Right lobe of liver (tissue), 6 donors: ENCODE measurements at regions not wholly inside any gene's neighbourhood (a gene's known extent, or its start where the extent isn't known, plus 50 kb on each side); places are given as distances from the start of the nearest gene placed in this dataset.
A peak's percentile ranks its signal among the peaks of the same experiment; 100 is the strongest.

ENCODE experiments used
- ATAC-seq, 4 donors: fragments of 200-7000 bp; cut with Tn5 transposase; one replicate each; pipeline ENCODE4 v1.9.1; 2020; ENCODE audit warnings: mild to moderate bottlenecking in 4 of 4, moderate library complexity in 4 of 4
- DNase-seq, 3 donors: peaks; one replicate each; pipeline ENCODE4 v3.0.0-alpha.2; 2020
- H3K27ac ChIP-seq, 3 donors: fragments of 200-600 bp; one replicate each; pipeline ENCODE4 v1.8.0; 2022
- H3K27me3 ChIP-seq, 2 donors: fragments of 200-600 bp; one replicate each; pipeline ENCODE4 v1.8.0; 2022
- H3K36me3 ChIP-seq, 4 donors: fragments of 200-600 bp; sonication (generic) in 1 of 4; one replicate each; pipeline versions ENCODE4 v1.5.1 to v1.8.0; 2017 to 2022; ENCODE audit warnings: control low read depth in 1 of 4
- H3K4me1 ChIP-seq, 4 donors: fragments of 200-600 bp; sonication (generic) in 1 of 4; one replicate each; pipeline versions ENCODE4 v1.5.1 to v1.8.0; 2017 to 2022; ENCODE audit warnings: control low read depth in 1 of 4
- H3K4me3 ChIP-seq, 3 donors: fragments of 200-600 bp; one replicate each; pipeline ENCODE4 v1.8.0; 2022
- H3K9me3 ChIP-seq, 4 donors: fragments of 200-600 bp; sonication (generic) in 1 of 4; one replicate each; pipeline versions ENCODE4 v1.5.1 to v1.8.0; 2017 to 2022; ENCODE audit warnings: control low read depth in 1 of 4
- POLR2A ChIP-seq: fragments of 450-650 bp; IDR thresholded peaks from one replicate; pipeline ENCODE4 v1.6.1; 2017; ENCODE audit warnings: antibody characterized with exemption, mild to moderate bottlenecking
- WGBS: methylation state at CpG from one replicate; pipeline ENCODE4 v1.1.6; 2018; ENCODE audit warnings: low coverage, low lambda C conversion rate; ENCODE audit not compliant: insufficient coverage; ENCODE audit errors: missing lambda C conversion rate; 5-methylcytosine and 5-hydroxymethylcytosine counted together
- intact Hi-C, 2 donors: fragments of 100-400 bp; cut with DNase I; formaldehyde crosslinking; loops; one replicate each; pipeline versions ENCODE4 v1.11.2 to v1.14.1; 2022
- TF ChIP-seq, protein P1 (sequence below), 4 donors: fragments of 200-600 bp in 3 of 4; fragments of 450-650 bp in 1 of 4; IDR thresholded peaks; one replicate each; pipeline versions ENCODE4 v1.5.1 to v1.8.0; 2016 to 2022; ENCODE audit warnings: antibody characterized with exemption in 4 of 4, mild to moderate bottlenecking in 2 of 4
- donor health status: DM: no; HTN: yes; CAD: no.
- donor health status: DM: no; HTN: no; CAD: no.
- donor health status: DM: no; HTN: no; CAD: no.
- donor health status: DM: no; HTN: yes; CAD: no.
- donor health status: DM: no; HTN: yes; CAD: no.

DNA sequence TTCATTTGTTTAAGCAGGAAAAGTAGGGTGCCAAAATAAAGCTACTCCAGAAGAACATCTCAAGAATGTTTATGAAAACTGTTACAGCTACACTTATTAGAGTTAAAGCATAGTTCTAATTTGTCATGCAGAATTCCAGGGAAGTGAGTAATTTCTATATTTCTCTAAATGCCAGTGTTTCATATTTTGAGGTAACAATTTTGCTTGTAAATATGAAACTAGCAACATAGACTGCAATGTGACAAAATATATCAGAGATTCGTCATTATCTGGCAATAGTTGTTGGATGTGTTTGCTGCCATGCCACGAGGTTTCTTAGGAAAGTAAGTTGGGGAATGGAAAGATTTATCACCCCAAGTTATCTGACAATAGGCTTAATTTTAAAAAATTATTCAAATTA, 424.1 kb upstream of the ZEB2 start:
- no peaks in the 10 kb centered on the region for H3K9me3 ChIP-seq
- ATAC-seq, result no peak
- no peaks in the 10 kb centered on the region for H3K27me3 ChIP-seq
- H3K36me3 ChIP-seq, result no peaks in the 10 kb centered on the region
- no peak overlapping the region for H3K27ac ChIP-seq
- H3K4me3 ChIP-seq, result no peak overlapping the region
- intact Hi-C loops, result no loop called here
- peaks cover 0 to 3% (median 0%) of the 10 kb centered on the region in 4 donors for H3K4me1 ChIP-seq
- WGBS, result 64% methylated on average over 2 of the region's 2 CpGs
- DNase-seq, result no peak
- no peak for TF ChIP-seq POLR2A
- TF ChIP-seq, protein P1, sequence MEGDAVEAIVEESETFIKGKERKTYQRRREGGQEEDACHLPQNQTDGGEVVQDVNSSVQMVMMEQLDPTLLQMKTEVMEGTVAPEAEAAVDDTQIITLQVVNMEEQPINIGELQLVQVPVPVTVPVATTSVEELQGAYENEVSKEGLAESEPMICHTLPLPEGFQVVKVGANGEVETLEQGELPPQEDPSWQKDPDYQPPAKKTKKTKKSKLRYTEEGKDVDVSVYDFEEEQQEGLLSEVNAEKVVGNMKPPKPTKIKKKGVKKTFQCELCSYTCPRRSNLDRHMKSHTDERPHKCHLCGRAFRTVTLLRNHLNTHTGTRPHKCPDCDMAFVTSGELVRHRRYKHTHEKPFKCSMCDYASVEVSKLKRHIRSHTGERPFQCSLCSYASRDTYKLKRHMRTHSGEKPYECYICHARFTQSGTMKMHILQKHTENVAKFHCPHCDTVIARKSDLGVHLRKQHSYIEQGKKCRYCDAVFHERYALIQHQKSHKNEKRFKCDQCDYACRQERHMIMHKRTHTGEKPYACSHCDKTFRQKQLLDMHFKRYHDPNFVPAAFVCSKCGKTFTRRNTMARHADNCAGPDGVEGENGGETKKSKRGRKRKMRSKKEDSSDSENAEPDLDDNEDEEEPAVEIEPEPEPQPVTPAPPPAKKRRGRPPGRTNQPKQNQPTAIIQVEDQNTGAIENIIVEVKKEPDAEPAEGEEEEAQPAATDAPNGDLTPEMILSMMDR (IDR thresholded peaks at IDR 0.05), result no peak

DNA sequence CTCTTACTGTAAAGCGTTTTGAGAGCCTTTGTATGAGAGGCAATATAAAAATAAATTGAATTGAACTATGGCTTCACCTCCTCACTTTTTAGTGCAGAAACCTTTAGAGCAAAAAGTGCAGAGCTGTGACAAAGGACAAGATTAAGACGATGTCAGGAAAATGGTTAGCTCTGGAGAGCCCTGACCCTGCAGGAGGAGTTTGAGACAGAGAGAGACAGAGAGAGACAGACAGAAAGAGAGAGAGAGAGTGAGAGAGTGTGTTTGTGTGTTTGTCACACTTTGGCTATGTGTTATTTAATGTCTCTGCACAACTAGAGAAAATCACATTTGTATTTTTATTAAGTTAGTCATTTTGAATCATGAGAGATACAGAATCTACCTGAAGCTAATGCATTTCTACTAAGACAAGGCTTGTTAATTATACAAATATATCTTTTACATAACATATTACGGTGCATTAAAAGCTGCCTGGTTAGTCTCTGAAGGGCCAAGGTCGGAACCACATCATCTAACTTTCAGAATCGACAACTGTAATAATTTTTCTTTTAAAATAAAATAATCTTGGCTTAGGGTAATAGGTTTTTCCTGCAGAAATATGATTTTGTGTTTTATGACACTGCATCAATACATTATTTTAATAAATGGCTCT, 423.5 kb upstream of the ZEB2 start:
- no peaks in the 10 kb centered on the region for H3K27me3 ChIP-seq
- no peak overlapping the region for H3K27ac ChIP-seq
- peaks cover 0 to 3% (median 0%) of the 10 kb centered on the region in 4 donors for H3K4me1 ChIP-seq
- TF ChIP-seq, protein P1 (IDR thresholded peaks at IDR 0.05), result no peak
- TF ChIP-seq POLR2A, result no peak
- no peaks in the 10 kb centered on the region for H3K36me3 ChIP-seq
- H3K9me3 ChIP-seq, result no peaks in the 10 kb centered on the region
- intact Hi-C loops, result no loop called here
- no peak for DNase-seq
- no peak overlapping the region for H3K4me3 ChIP-seq
- WGBS, result 83% methylated on average over 5 of the region's 5 CpGs
- ATAC-seq, result no peak

DNA sequence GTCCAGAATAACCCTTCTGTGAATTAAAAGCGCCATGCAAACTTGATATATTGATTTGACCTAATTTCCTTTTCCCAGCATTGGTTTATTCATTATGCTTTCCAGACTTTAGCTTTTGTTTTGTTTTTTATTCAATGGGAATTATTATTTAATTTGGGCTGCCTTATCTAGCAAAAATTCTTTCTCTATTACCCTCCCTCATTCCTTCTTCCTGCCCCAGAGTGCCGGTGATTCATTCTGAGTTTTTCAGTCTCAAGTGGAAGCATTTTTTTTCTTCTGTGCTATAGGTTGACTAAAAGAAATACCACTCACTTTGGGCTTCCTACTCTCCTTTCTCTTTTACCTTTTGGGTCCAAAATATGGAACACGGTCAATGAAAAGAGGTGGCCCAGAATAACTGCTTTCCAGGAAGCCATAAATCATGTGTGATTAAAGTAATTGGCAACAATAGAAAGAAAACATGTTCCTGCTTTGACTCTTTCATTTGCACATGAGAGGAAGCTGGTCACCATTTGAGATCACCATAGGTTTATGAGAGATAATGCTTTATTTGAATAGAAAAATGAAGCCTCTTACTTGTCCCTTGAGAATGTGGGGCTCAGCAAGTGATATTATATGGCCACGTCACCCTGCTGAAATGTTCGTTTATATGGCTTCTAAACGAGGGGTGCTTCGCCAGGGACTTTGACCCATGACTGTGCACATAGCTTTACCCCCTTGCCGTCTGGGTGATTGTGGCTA, 422.8 kb upstream of the ZEB2 start:
- Histone ChIP-seq H3K9me3 (no peaks in the 10 kb centered on the region), H3K4me3 (no peak overlapping the region), H3K27me3 (no peaks in the 10 kb centered on the region), H3K27ac (no peak overlapping the region), H3K36me3 (no peaks in the 10 kb centered on the region), H3K4me1 (peaks cover 0 to 5% (median 2%) of the 10 kb centered on the region in 4 donors)
- intact Hi-C loops, result no loop called here
- ATAC-seq (no peak), DNase-seq (no peak)
- no peak for TF ChIP-seq POLR2A
- TF ChIP-seq, protein P1 (IDR thresholded peaks at IDR 0.05), result no peak
- 62% methylated on average over 7 of the region's 8 CpGs for WGBS

DNA sequence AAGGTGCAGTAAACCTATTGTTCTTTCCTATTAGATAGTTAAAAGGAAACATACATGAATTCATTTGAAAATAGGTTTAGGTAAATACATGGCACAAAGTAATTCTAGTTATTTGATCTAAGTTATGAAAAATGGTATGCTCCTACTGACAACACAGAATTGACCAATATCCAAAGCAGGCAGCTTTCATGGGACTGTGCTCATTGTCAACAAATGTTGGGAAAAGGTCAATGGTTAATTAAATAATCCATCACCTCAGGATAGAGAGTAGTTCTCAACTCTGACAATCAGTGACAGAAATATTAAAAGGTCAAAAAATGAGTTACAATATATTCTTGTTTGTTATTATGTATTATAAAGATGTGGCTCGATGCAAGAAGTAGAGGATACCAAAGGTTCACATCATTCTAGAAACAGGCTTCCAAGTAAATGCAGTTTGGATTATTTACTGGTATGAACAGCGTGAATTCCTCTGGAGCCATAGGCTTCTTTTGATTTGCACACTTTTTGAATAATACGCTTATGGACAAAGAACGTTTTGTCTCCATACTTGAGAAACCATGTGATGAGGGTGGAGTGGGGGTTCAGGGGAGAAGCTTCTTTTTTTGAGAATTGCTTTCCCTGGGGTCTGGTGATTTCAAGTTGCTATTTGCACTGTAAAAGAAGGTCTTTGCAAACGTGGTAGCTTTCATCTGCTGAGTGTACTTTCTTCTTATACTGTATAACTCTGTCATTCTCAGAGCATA, 422.0 kb upstream of the ZEB2 start:
- H3K4me1 ChIP-seq, result peaks cover 0 to 5% (median 2%) of the 10 kb centered on the region in 4 donors
- H3K4me3 ChIP-seq, result no peak overlapping the region
- H3K27ac ChIP-seq, result no peak overlapping the region
- intact Hi-C loops, result no loop called here
- no peak for TF ChIP-seq POLR2A
- TF ChIP-seq, protein P1 (IDR thresholded peaks at IDR 0.05), result no peak
- WGBS, result 60% methylated on average over 5 of the region's 5 CpGs
- H3K36me3 ChIP-seq, result no peaks in the 10 kb centered on the region
- no peak for DNase-seq
- ATAC-seq, result peak; percentile 49 to 76 (median 56)
- H3K27me3 ChIP-seq, result no peaks in the 10 kb centered on the region
- H3K9me3 ChIP-seq, result no peaks in the 10 kb centered on the region
